Thyroid gland (tissue), 4 donors: ENCODE measurements at regions not wholly inside any gene's neighbourhood (a gene's known extent, or its start where the extent isn't known, plus 50 kb on each side); places are given as distances from the start of the nearest gene placed in this dataset.
"Not testable (repeated sequence)": the region's sequence is repeated elsewhere in the genome, so short reads cannot be mapped to it uniquely, and the experiment has no call there.

ENCODE experiments used
- DNase-seq, 2 donors: peaks; one replicate each; pipeline ENCODE4 v3.0.0-alpha.2; 2019
- H3K27ac ChIP-seq, 3 donors: fragments of 200-600 bp; sonication (generic); 1 replicate in 2 of 3; 2 replicates in 1 of 3; pipeline ENCODE4 v1.5.1; 2016 to 2019; ENCODE audit warnings: mild to moderate bottlenecking in 1 of 3, moderate library complexity in 1 of 3
- H3K27me3 ChIP-seq: fragments of 200-600 bp; sonication (generic); one replicate; pipeline ENCODE4 v1.5.1; 2019
- H3K36me3 ChIP-seq, 2 donors: fragments of 200-600 bp; sonication (generic); one replicate each; pipeline ENCODE4 v1.5.1; 2016 to 2019
- H3K4me1 ChIP-seq, 2 donors: fragments of 200-600 bp; sonication (generic); one replicate each; pipeline ENCODE4 v1.5.1; 2017 to 2019
- H3K4me3 ChIP-seq, 3 donors: fragments of 200-600 bp; sonication (generic); replicated peaks in 1 of 3; 1 replicate in 2 of 3; 2 replicates in 1 of 3; pipeline ENCODE4 v1.5.1; 2016; ENCODE audit warnings: mild to moderate bottlenecking in 1 of 3
- H3K9me3 ChIP-seq: fragments of 200-600 bp; sonication (generic); one replicate; pipeline ENCODE4 v1.5.1; 2017
- POLR2A ChIP-seq, 2 donors: fragments of 450-650 bp; IDR thresholded peaks; one replicate each; pipeline ENCODE4 v1.6.1; 2017; ENCODE audit warnings: antibody characterized with exemption in 2 of 2, mild to moderate bottlenecking in 2 of 2, moderate library complexity in 1 of 2
- WGBS, 2 donors: methylation state at CpG; one replicate each; pipeline ENCODE4 v1.1.5; 2017; 5-methylcytosine and 5-hydroxymethylcytosine counted together
- intact Hi-C: fragments of 100-400 bp; cut with DNase I; formaldehyde crosslinking; loops from one replicate; pipeline ENCODE4 v1.15.1; 2023
- TF ChIP-seq, protein P1 (sequence below), 6 experiments: fragments of 200-600 bp in 3 of 6; fragments of 450-650 bp in 3 of 6; sonication (generic) in 3 of 6; IDR thresholded peaks; one replicate each; pipeline ENCODE4 v1.5.1; 2016 to 2019; ENCODE audit warnings: antibody characterized with exemption in 6 of 6, mild to moderate bottlenecking in 2 of 6, inconsistent platforms in 1 of 6, moderate library complexity in 1 of 6

DNA sequence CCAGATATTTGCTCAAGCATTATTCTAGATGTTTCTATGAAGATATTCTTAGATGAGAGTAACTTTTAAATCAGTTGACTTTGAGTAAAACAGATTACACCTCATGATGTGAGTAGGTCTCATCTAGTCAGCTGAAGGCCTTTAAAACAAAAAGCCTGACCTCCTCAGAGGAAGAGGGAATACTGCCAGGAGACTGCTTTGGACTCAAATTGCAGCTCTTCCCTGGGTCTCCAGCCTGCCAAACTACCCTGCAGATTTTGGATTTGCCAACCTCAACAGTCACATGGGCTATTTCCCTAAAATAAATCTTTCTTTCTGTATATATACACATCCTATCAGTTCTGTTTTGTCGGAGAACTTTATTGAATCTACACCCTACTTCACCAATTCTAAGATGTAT, 182.5 kb upstream of the TENT5A start:
- Histone ChIP-seq H3K27ac (no peak overlapping the region), H3K9me3 (no peaks in the 10 kb centered on the region), H3K4me3 (no peak overlapping the region), H3K27me3 (no peaks in the 10 kb centered on the region), H3K36me3 (no peaks in the 10 kb centered on the region), H3K4me1 (peaks cover 3 to 12% of the 10 kb centered on the region in 2 donors)
- intact Hi-C loops, result no loop called here
- DNase-seq, result no peak
- TF ChIP-seq, protein P1, sequence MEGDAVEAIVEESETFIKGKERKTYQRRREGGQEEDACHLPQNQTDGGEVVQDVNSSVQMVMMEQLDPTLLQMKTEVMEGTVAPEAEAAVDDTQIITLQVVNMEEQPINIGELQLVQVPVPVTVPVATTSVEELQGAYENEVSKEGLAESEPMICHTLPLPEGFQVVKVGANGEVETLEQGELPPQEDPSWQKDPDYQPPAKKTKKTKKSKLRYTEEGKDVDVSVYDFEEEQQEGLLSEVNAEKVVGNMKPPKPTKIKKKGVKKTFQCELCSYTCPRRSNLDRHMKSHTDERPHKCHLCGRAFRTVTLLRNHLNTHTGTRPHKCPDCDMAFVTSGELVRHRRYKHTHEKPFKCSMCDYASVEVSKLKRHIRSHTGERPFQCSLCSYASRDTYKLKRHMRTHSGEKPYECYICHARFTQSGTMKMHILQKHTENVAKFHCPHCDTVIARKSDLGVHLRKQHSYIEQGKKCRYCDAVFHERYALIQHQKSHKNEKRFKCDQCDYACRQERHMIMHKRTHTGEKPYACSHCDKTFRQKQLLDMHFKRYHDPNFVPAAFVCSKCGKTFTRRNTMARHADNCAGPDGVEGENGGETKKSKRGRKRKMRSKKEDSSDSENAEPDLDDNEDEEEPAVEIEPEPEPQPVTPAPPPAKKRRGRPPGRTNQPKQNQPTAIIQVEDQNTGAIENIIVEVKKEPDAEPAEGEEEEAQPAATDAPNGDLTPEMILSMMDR (IDR thresholded peaks at IDR 0.05), result no peak
- no peak for TF ChIP-seq POLR2A (IDR thresholded peaks at IDR 0.05)
- WGBS, 2 donors, result 90 to 96% methylated on average over 1 of the region's 1 CpG

DNA sequence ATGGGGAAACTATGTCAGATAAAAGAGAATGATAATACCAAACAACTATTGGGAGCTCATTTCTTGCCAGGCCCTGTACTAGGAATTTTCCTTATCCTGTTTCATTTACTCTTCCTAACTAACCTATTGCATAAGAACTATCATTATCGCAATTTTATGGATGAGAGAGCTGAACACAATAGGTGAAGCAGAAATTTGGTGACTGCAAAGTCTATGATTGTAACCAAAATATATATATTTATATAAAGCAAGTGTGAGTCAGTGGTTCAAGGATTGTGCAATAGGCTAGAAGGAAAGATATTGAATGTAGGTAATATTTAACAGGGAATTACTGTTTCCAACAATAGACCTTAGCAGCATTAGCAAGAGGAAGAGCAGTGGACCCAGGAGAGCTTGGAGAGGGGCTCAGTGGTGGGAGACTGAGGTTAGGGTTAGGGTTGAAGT, 181.1 kb upstream of the TENT5A start:
- TF ChIP-seq POLR2A (IDR thresholded peaks at IDR 0.05), result no peak
- TF ChIP-seq, protein P1 (IDR thresholded peaks at IDR 0.05), result no peak

DNA sequence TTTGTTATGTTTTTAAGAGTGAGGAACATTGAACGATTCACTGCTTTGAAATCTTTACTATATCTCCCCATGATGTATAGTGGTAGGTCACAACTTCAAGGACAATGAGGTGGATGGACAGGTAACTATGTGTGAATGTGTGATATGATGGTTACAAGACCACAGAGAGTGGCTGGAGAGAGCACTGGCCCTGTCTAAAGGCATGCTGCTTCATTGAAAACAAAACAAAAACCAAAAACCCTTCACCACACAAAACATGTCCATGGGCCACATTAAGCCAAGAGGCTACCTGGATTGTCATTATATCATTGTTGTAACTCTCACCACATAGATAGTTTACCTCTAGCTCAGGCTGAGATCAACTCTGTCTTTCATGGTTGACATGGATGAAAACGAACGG, 180.6 kb upstream of the TENT5A start:
- Histone ChIP-seq H3K9me3 (no peaks in the 10 kb centered on the region), H3K27me3 (no peaks in the 10 kb centered on the region), H3K4me1 (no peaks in the 10 kb centered on the region), H3K27ac (no peak overlapping the region), H3K36me3 (no peaks in the 10 kb centered on the region), H3K4me3 (no peak overlapping the region)
- no peak for DNase-seq
- TF ChIP-seq, protein P1 (IDR thresholded peaks at IDR 0.05), result no peak
- no peak for TF ChIP-seq POLR2A (IDR thresholded peaks at IDR 0.05)
- WGBS, 2 donors, result 91 to 97% methylated on average over 3 of the region's 3 CpGs
- intact Hi-C loops, result no loop called here

More for the DNA sequence above, 181.1 kb upstream of the TENT5A start:
- DNase-seq, result no peak
- Histone ChIP-seq H3K4me3 (no peak overlapping the region), H3K36me3 (no peaks in the 10 kb centered on the region), H3K27me3 (no peaks in the 10 kb centered on the region), H3K4me1 (peaks cover 3% of the 10 kb centered on the region in 2 donors), H3K27ac (no peak overlapping the region), H3K9me3 (no peaks in the 10 kb centered on the region)
- 88 to 92% methylated on average over 1 of the region's 1 CpG for WGBS, 2 donors
- intact Hi-C loops, result no loop called here

DNA sequence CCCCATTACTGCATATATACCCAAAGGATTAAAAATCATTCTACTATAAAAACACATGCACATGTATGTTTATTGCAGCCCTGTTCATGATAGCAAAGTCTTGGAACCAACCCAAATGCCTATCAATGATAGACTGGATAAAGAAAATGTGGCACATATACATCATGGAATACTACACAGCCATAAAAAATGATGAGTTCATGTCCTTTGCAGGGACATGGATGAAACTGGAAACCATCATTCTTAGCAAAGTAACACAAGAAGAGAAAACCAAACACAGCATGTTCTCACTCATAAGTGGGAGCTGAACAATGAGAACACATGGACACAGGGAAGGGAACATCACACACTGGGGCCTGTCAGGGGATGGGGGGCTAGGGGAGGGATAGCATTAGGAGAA, 180.0 kb upstream of the TENT5A start:
- H3K9me3 ChIP-seq, H3K36me3 ChIP-seq, H3K27ac ChIP-seq, H3K4me3 ChIP-seq, intact Hi-C loops, H3K27me3 ChIP-seq, DNase-seq, H3K4me1 ChIP-seq: not testable (repeated sequence)

DNA sequence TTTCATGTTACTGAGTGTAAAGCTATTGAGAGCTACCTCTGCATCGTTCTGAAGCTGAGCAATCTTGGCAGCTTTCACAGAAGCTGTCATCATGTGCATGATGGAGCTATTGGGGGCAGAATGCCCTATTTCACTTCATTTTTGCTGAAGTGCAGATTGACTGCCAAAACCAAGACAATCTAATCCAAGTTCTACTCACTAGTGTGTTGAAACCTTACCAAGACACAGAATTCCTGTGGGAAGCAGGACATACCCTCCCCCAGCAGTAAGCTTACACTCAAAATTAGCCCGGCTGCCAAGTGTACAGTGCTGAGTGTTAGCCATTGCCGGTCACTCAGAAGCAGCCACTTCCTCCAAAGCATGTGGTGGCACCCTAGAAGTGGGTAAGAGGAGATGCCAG, 177.3 kb upstream of the TENT5A start:
- TF ChIP-seq POLR2A (IDR thresholded peaks at IDR 0.05), result no peak
- TF ChIP-seq, protein P1 (IDR thresholded peaks at IDR 0.05), result no peak
- no peak for DNase-seq
- Histone ChIP-seq H3K4me1 (no peaks in the 10 kb centered on the region), H3K27me3 (no peaks in the 10 kb centered on the region), H3K4me3 (no peak overlapping the region), H3K27ac (no peak overlapping the region), H3K36me3 (no peaks in the 10 kb centered on the region), H3K9me3 (no peaks in the 10 kb centered on the region)
- intact Hi-C loops, result no loop called here
- WGBS, 2 donors, result 67 to 79% methylated on average over 3 of the region's 3 CpGs

DNA sequence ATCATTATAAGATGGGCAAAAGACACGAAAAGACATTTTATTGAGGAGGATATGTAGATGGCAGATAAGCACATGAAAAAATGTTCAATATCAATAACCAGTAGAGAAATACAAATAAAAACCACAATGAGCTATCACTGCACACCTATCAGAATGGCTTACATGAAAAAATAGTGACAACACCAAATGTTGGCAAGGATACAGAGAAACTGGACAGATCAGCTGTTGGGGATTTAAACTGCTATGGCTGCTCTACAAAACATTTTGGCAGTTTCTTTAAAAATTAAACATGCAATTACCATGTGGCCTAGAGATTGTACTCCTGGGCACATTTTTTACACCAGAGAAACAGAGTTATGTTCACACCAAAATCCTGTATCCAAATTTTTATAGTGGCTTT, 172.7 kb upstream of the TENT5A start:
- H3K27ac ChIP-seq, result no peak overlapping the region
- H3K4me3 ChIP-seq, result no peak overlapping the region
- 85 to 95% methylated on average over 1 of the region's 1 CpG for WGBS, 2 donors
- no peaks in the 10 kb centered on the region for H3K4me1 ChIP-seq
- H3K36me3 ChIP-seq, result no peaks in the 10 kb centered on the region
- no peak for DNase-seq
- no peaks in the 10 kb centered on the region for H3K27me3 ChIP-seq
- no peaks in the 10 kb centered on the region for H3K9me3 ChIP-seq
- intact Hi-C loops, result no loop called here
- TF ChIP-seq POLR2A (IDR thresholded peaks at IDR 0.05), result no peak
- TF ChIP-seq, protein P1 (IDR thresholded peaks at IDR 0.05), result no peak
